Peyer's patch (tissue), 4 donors: ENCODE measurements at regions not wholly inside any gene's neighbourhood (a gene's known extent, or its start where the extent isn't known, plus 50 kb on each side); places are given as distances from the start of the nearest gene placed in this dataset.

ENCODE experiments used
- DNase-seq, 3 donors: peaks; one replicate each; pipeline ENCODE4 v3.0.0-alpha.2; 2017 to 2019
- H3K27ac ChIP-seq, 4 donors: fragments of 200-600 bp; sonication (generic); one replicate each; pipeline ENCODE4 v1.5.1; 2016 to 2019
- H3K27me3 ChIP-seq, 2 donors: fragments of 200-600 bp; sonication (generic); one replicate each; pipeline ENCODE4 v1.5.1; 2019
- H3K36me3 ChIP-seq, 3 donors: fragments of 200-600 bp; sonication (generic); one replicate each; pipeline ENCODE4 v1.5.1; 2016 to 2019
- H3K4me1 ChIP-seq, 4 donors: fragments of 200-600 bp; sonication (generic); one replicate each; pipeline ENCODE4 v1.5.1; 2016 to 2019
- H3K4me3 ChIP-seq, 4 donors: fragments of 200-600 bp; sonication (generic); 1 replicate in 3 of 4; 2 replicates in 1 of 4; pipeline ENCODE4 v1.5.1; 2016 to 2019; ENCODE audit warnings: mild to moderate bottlenecking in 1 of 4
- H3K9me3 ChIP-seq, 4 donors: fragments of 200-600 bp; sonication (generic); one replicate each; pipeline ENCODE4 v1.5.1; 2016 to 2019; ENCODE audit warnings: mild to moderate bottlenecking in 1 of 4
- POLR2A ChIP-seq, 2 donors: fragments of 450-650 bp; IDR thresholded peaks; one replicate each; pipeline ENCODE4 v1.5.1; 2017; ENCODE audit warnings: antibody characterized with exemption in 2 of 2, mild to moderate bottlenecking in 2 of 2, moderate library complexity in 2 of 2
- TF ChIP-seq, protein P1 (sequence below), 6 experiments: fragments of 450-650 bp in 4 of 6; fragments of 200-600 bp in 2 of 6; sonication (generic) in 1 of 6; IDR thresholded peaks; one replicate each; pipeline ENCODE4 v1.5.1; 2017 to 2019; ENCODE audit warnings: antibody characterized with exemption in 6 of 6, mild to moderate bottlenecking in 3 of 6, moderate library complexity in 1 of 6

DNA sequence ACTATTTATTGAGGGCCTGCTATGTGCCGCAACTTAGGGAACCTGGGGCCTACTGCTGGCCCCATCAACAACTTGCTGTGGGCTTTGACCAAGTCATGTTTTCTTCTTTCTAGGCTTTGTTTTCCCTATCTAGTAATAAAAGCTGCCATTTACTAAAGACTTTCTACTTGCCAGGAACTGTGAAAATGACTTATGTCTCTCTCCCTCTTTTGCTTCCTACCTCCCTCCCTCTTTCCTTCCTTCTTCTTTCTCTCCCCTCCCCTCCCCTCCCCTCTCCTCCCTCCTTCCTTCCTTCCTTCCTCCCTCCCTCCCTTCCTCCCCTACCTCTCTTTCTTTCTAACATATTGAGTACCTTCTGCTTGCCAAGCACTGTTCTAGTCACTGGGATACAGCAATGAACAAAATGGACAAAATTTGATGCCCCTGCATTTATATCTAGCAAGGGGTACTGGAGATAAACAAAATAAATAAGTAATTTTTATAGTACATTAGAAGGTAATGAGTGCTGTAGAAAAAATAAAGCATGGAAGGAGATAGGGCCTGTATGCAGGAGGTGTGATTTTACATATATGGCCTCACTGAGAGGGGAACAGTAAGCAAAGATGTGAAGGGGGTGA, 170.3 kb upstream of the USP24 start:
- no peaks in the 10 kb centered on the region for H3K27me3 ChIP-seq
- no peak overlapping the region for H3K4me3 ChIP-seq
- no peaks in the 10 kb centered on the region for H3K9me3 ChIP-seq
- H3K36me3 ChIP-seq: no peaks in the 10 kb centered on the region
- H3K4me1 ChIP-seq: no peaks in the 10 kb centered on the region
- DNase-seq: no peak
- TF ChIP-seq, protein P1, sequence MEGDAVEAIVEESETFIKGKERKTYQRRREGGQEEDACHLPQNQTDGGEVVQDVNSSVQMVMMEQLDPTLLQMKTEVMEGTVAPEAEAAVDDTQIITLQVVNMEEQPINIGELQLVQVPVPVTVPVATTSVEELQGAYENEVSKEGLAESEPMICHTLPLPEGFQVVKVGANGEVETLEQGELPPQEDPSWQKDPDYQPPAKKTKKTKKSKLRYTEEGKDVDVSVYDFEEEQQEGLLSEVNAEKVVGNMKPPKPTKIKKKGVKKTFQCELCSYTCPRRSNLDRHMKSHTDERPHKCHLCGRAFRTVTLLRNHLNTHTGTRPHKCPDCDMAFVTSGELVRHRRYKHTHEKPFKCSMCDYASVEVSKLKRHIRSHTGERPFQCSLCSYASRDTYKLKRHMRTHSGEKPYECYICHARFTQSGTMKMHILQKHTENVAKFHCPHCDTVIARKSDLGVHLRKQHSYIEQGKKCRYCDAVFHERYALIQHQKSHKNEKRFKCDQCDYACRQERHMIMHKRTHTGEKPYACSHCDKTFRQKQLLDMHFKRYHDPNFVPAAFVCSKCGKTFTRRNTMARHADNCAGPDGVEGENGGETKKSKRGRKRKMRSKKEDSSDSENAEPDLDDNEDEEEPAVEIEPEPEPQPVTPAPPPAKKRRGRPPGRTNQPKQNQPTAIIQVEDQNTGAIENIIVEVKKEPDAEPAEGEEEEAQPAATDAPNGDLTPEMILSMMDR (IDR thresholded peaks at IDR 0.05): no peak
- TF ChIP-seq POLR2A (IDR thresholded peaks at IDR 0.05): no peak
- H3K27ac ChIP-seq: no peak overlapping the region

DNA sequence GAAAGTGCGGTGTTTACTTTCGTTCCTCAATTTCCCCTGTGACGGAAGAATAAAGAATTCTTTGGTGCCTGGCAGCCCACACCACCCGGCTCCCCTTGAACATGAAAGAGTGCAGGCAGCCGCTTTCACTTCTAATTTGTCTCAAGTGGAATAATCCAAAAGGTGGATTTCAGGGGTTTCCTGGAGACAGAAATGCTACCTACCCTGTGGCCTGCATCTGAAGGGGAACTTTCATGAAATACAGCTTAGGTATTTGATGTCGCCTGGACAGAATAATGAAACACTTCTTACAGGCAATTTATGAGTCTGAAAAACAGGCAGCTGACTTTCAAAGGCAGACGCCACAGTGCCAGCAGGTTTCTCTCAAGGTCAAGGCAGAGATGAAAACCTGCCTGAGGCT, 169.5 kb upstream of the USP24 start:
- TF ChIP-seq, protein P1 (IDR thresholded peaks at IDR 0.05): no peak
- TF ChIP-seq POLR2A (IDR thresholded peaks at IDR 0.05): no peak
- H3K27ac ChIP-seq: no peak overlapping the region
- H3K27me3 ChIP-seq: no peaks in the 10 kb centered on the region
- no peak overlapping the region for H3K4me3 ChIP-seq
- H3K4me1 ChIP-seq: no peaks in the 10 kb centered on the region
- no peaks in the 10 kb centered on the region for H3K36me3 ChIP-seq
- H3K9me3 ChIP-seq: no peaks in the 10 kb centered on the region
- no peak for DNase-seq

DNA sequence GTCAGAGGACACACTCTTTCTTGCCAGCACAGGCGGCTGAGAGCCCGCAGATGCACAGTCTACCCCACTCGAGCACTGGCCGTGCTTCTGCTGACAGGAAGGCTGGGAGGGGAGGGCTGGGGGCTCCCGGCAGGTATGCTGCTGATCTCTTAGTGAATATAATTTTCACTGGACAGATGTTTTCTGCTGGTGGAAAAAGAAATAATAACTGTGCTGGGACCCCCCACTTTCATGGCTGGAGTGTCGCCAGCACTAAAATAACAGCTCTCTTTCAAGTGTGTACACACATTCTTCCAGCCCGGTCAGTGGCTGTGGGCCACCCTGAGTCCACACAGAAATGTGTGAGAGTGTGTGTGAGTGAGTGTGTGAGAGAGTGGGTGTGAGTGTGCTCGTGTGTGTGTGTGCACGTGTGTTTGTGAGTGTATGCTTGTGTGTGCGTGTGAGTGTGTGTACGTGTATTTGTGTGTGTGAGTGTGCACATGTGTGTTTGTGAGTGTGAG, 167.7 kb upstream of the USP24 start:
- H3K27ac ChIP-seq: no peak overlapping the region
- DNase-seq: no peak
- no peak for TF ChIP-seq POLR2A (IDR thresholded peaks at IDR 0.05)
- TF ChIP-seq, protein P1 (IDR thresholded peaks at IDR 0.05): no peak
- no peaks in the 10 kb centered on the region for H3K4me1 ChIP-seq
- H3K9me3 ChIP-seq: no peaks in the 10 kb centered on the region
- no peak overlapping the region for H3K4me3 ChIP-seq
- H3K36me3 ChIP-seq: no peaks in the 10 kb centered on the region
- H3K27me3 ChIP-seq: no peaks in the 10 kb centered on the region

DNA sequence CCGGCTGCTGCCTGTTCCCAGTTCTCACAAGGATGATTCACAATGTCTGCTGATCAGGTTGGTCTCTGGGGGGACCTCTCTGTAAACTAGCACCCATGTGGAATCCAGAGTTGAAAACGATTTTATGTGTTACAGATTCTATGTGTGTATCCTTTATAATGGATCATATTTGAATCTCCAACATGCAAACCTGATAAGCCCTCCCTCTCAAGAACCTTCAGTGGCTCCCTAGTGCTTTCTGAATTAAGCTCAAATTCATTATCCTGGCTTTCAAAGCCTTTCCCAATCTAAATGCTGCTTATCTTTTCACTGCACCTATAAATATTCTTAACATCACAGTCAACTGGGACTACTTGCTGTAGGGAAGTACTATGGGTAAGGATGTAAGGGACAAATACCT, 166.8 kb upstream of the USP24 start:
- H3K27ac ChIP-seq: no peak overlapping the region
- H3K36me3 ChIP-seq: no peaks in the 10 kb centered on the region
- no peak overlapping the region for H3K4me3 ChIP-seq
- no peak for TF ChIP-seq POLR2A (IDR thresholded peaks at IDR 0.05)
- TF ChIP-seq, protein P1 (IDR thresholded peaks at IDR 0.05): no peak
- no peak for DNase-seq
- H3K27me3 ChIP-seq: no peaks in the 10 kb centered on the region
- no peaks in the 10 kb centered on the region for H3K9me3 ChIP-seq
- H3K4me1 ChIP-seq: no peaks in the 10 kb centered on the region

DNA sequence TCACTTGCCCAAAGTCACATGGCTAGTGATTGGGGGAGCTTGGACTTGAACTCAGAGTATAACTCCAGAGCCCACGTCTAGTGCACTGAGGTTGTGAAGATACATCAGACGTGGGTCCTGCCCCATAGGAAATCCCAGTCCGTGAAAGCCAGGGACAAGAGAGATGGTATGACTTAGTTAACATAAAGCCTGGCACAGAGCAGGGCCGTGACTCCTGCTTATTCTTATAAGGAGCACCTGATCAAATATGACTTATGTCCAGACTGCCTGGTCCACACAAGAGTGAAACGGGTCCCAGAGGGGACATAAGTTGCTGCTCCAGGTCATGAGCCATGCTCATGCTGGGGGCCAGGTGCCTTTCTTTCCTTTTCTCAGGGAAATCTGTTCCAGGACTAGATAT, 166.3 kb upstream of the USP24 start:
- no peak overlapping the region for H3K4me3 ChIP-seq
- H3K36me3 ChIP-seq: no peaks in the 10 kb centered on the region
- DNase-seq: no peak
- no peaks in the 10 kb centered on the region for H3K27me3 ChIP-seq
- no peaks in the 10 kb centered on the region for H3K9me3 ChIP-seq
- peak overlapping the region in 1 of 4 donors; percentile 31 for H3K27ac ChIP-seq
- H3K4me1 ChIP-seq: no peaks in the 10 kb centered on the region
- TF ChIP-seq POLR2A (IDR thresholded peaks at IDR 0.05): no peak
- TF ChIP-seq, protein P1 (IDR thresholded peaks at IDR 0.05): no peak
